HuH-7 (cell line): ENCODE measurements at regions not wholly inside any gene's neighbourhood (a gene's known extent, or its start where the extent isn't known, plus 50 kb on each side); places are given as distances from the start of the nearest gene placed in this dataset.

Experiments used
- DNase-seq: peaks from one replicate; pipeline ENCODE4 v3.0.0; 2011; ENCODE audit warnings: low spot score

GRCh38 chr1:170460001-170460400 is 72.0 kb upstream of the GORAB start:
- DNase-seq = no peak

- DNase-seq = no peak
These were observed 71.4 kb upstream of the GORAB start for GRCh38 chr1:170460414-170461155.

DNA sequence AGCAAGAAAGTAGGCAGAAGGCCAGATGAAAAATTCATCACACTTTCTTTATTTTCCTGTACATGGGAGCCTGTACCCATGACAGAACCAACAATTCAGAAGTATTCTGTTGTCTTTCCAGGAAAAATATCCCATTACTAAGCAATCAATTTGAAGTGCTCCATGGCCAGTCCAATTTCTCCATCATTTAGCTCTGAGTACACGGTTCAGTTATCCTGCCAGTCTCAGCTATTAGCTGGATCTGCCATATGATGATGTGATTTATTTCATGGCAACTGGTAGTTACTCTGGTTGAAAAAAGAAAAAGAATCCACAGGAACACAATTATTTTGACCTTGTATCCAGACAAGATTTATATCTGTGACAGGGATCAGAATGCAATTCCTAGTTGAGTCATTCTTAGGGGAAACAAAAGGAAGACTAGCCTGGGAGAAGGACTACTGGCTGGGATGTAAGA is 70.6 kb upstream of the GORAB start:
- no peak for DNase-seq

DNA sequence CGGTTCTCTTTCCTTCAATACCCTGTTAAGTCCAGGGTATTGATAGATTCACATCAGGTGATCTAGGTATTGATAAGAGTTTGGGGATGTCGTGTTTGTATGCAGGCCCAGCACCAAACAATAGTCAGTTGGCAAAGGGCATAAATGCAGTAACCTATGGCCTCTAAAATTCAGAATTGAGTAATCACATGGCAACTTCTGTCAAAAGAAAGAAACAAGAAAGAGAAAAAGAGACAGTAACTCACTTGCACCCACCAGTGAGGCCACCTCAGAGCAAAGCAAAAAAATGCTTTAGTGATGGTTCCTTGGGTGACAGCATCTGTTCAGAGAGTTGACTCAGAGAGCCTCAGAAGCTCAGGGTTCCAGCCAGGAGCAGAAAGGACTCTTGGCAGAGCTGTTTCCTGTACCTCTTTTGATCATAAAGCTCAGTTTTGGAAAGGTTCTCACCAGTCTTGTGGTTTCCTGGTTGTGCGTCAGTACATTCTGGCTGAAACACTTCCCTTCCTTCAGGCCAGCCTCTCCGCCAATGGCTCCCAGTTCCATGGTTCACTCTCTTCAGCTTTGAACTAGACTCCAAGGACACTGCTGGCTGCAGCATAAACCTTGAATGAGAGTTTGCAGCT is 70.1 kb upstream of the GORAB start:
- no peak for DNase-seq

GRCh38 chr1:170470121-170470520 is 61.8 kb upstream of the GORAB start:
- DNase-seq = no peak

- no peak for DNase-seq
These were observed 60.4 kb upstream of the GORAB start for GRCh38 chr1:170471398-170472053.

- DNase-seq = no peak
These were observed 51.0 kb upstream of the GORAB start for GRCh38 chr1:170481000-170481399.
